Psoas muscle (tissue), 7 donors: ENCODE measurements at regions not wholly inside any gene's neighbourhood (a gene's known extent, or its start where the extent isn't known, plus 50 kb on each side); places are given as distances from the start of the nearest gene placed in this dataset.

Source experiments
- ATAC-seq, 4 donors: fragments of 200-7000 bp; cut with Tn5 transposase; one replicate each; pipeline ENCODE4 v1.9.1; 2020; ENCODE audit warnings: moderate library complexity in 3 of 4, mild to moderate bottlenecking in 2 of 4
- DNase-seq, 2 donors: peaks; one replicate each; pipeline ENCODE4 v3.0.0-alpha.2; 2020
- H3K27ac ChIP-seq: fragments of 200-600 bp; one replicate; pipeline ENCODE4 v1.8.0; 2022
- H3K27me3 ChIP-seq, 3 donors: fragments of 200-600 bp in 1 of 3; one replicate each; pipeline versions ENCODE4 v1.6.1 to v1.8.0; 2013 to 2022; ENCODE audit warnings: low read length in 2 of 3, mild to moderate bottlenecking in 2 of 3, moderate library complexity in 1 of 3; ENCODE audit not compliant: insufficient read depth in 3 of 3
- H3K36me3 ChIP-seq, 2 donors: fragments of 200-600 bp in 1 of 2; one replicate each; pipeline versions ENCODE4 v1.6.1 to v1.8.0; 2013 to 2022; ENCODE audit warnings: low read depth in 1 of 2, mild to moderate bottlenecking in 1 of 2, moderate library complexity in 1 of 2; ENCODE audit not compliant: insufficient read depth in 1 of 2
- H3K4me1 ChIP-seq: fragments of 200-600 bp; one replicate; pipeline ENCODE4 v1.8.0; 2022
- H3K4me3 ChIP-seq: fragments of 200-600 bp; one replicate; pipeline ENCODE4 v1.8.0; 2022; ENCODE audit warnings: mild to moderate bottlenecking
- H3K9me3 ChIP-seq: fragments of 200-600 bp; one replicate; pipeline ENCODE4 v1.8.0; 2022
- CTCF ChIP-seq: fragments of 200-600 bp; IDR thresholded peaks from one replicate; pipeline ENCODE4 v1.8.0; 2022; ENCODE audit warnings: antibody characterized with exemption
- WGBS, 3 donors: extraction: QIAGEN DNeasy Blood & Tissue Kit; methylation state at CpG; one replicate each; pipeline versions ENCODE4 v1.1.6 to v1.1.7; 2013; 5-methylcytosine and 5-hydroxymethylcytosine counted together
- intact Hi-C, 2 donors: fragments of 100-400 bp; cut with DNase I; formaldehyde crosslinking; loops; one replicate each; pipeline versions ENCODE4 v1.11.0 to v1.14.2; 2022
- donor health status: healthy with polysubstance abuse.
- donor health status: DM: no; HTN: no; CAD: no; lungs with moderate emphysema.
- donor health status: Bipolar disorder and iron deficiency.
- donor health status: healthy.
- donor health status: DM: yes; HTN: yes; CAD: no.
- donor health status: DM: no; HTN: no; CAD: no.
- donor health status: DM: yes; HTN: yes; CAD: no.

DNA sequence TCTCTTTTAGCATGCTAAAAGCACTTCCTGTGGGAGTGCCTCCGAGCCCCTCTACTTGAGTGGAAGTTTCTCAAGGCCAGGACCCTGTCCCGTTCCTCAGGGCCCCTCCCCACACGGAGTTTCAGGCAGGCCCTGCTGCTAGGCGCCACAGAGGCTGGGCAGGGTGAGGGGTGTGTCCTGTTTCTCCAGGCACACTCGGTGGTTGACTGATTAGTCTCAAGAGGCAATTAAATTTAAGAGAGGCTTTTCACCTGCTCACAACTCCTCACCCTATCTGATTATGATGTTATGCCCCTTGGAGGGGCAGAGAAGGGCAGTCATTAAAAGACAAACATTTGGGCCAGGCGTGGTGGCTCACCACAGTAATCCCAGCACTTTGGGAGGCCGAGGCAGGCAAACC, 160.8 kb upstream of the HAAO start:
- H3K27ac ChIP-seq: no peak overlapping the region
- H3K9me3 ChIP-seq: no peaks in the 10 kb centered on the region
- intact Hi-C loops: no loop called here
- no peaks in the 10 kb centered on the region for H3K27me3 ChIP-seq
- WGBS, 3 donors: 82 to 86% (median 83%) methylated on average over 7 of the region's 7 CpGs
- no peaks in the 10 kb centered on the region for H3K36me3 ChIP-seq
- no peak for ATAC-seq
- DNase-seq: no peak
- no peak overlapping the region for H3K4me3 ChIP-seq
- TF ChIP-seq CTCF: no peak
- peaks cover 6% of the 10 kb centered on the region for H3K4me1 ChIP-seq

DNA sequence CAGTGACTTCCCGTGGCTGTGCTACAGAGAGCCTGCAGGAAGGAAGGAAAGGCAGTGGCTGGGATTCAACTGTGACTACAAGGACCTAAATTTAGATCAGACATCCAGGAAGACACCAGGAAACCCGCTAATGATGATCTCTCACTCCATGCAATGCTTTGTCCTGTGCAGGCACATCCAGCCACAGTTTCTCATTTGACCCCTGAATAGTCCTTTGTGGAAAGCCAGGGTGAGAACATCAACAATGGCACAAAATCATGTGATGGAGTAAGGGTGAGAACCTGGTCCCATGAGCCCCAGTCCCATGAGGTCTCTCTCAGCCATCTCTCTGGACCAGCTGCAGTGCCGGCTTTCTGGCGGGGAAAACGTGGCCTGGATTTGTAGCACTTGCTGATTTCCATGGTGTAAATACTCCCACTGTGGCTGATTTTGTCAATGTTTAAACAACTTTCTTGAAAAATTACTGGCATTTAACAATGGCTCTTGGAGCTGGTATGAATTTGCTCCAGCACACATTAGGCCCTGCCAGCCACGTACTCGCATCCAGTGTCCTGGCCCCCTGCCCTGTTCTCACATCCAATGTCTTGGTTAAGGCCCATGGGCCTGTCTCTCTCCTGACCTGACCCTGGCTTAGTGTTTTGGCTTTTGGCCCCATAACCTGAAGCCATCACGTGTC, 159.0 kb upstream of the HAAO start:
- intact Hi-C loops: no loop called here
- peak; percentile 64 to 79 for DNase-seq
- WGBS, 3 donors: 21 to 42% (median 39%) methylated on average over 8 of the region's 8 CpGs
- H3K4me3 ChIP-seq: no peak overlapping the region
- no peaks in the 10 kb centered on the region for H3K9me3 ChIP-seq
- no peaks in the 10 kb centered on the region for H3K36me3 ChIP-seq
- ATAC-seq: peak; percentile 73 to 90 (median 82)
- H3K27me3 ChIP-seq: no peaks in the 10 kb centered on the region
- no peak for TF ChIP-seq CTCF
- peak overlapping the region; percentile 53 for H3K27ac ChIP-seq
- H3K4me1 ChIP-seq: peaks cover 12% of the 10 kb centered on the region

- no peak for ATAC-seq
Measured at GRCh38 chr2:42949125-42949524, 156.7 kb upstream of the HAAO start.

GRCh38 chr2:42947809-42948600, 155.6 kb upstream of the HAAO start:
- H3K36me3 ChIP-seq: no peaks in the 10 kb centered on the region
- no peak overlapping the region for H3K4me3 ChIP-seq
- no peaks in the 10 kb centered on the region for H3K27me3 ChIP-seq
- DNase-seq (peak in 1 of 2 donors; percentile 4), ATAC-seq (no peak)
- intact Hi-C loops: loop anchor here (1.0 to 5.0 kb wide), 5 partner anchors 121 to 539 kb away; no protein-coding TSS in a partner anchor
- WGBS, 3 donors: 96 to 98% (median 96%) methylated on average over 2 of the region's 2 CpGs
- no peaks in the 10 kb centered on the region for H3K9me3 ChIP-seq
- TF ChIP-seq CTCF: no peak
- peaks cover 13% of the 10 kb centered on the region for H3K4me1 ChIP-seq
- no peak overlapping the region for H3K27ac ChIP-seq

More at GRCh38 chr2:42949125-42949524, 156.7 kb upstream of the HAAO start:
- H3K27ac ChIP-seq: no peak overlapping the region
- no peaks in the 10 kb centered on the region for H3K36me3 ChIP-seq
- DNase-seq: peak in 1 of 2 donors; percentile 19
- WGBS, 3 donors: 81 to 88% (median 86%) methylated on average over 6 of the region's 6 CpGs
- intact Hi-C loops: loop anchor here (5.0 kb wide), 4 partner anchors 122 to 538 kb away; no protein-coding TSS in a partner anchor
- no peak for TF ChIP-seq CTCF
- no peaks in the 10 kb centered on the region for H3K9me3 ChIP-seq
- peaks cover 13% of the 10 kb centered on the region for H3K4me1 ChIP-seq
- no peak overlapping the region for H3K4me3 ChIP-seq
- H3K27me3 ChIP-seq: no peaks in the 10 kb centered on the region
